OCI-LY3 (cell line): ENCODE measurements at regions not wholly inside any gene's neighbourhood (a gene's known extent, or its start where the extent isn't known, plus 50 kb on each side); places are given as distances from the start of the nearest gene placed in this dataset.

Experiments used
- CTCF ChIP-seq: fragments of 200-600, 300-600 bp; sonication (generic); IDR thresholded peaks from 2 replicates; pipeline ENCODE4 v1.5.1; 2014; ENCODE audit warnings: antibody characterized with exemption, low read length, low read depth
- EZH2phosphoT487 ChIP-seq: fragments of 200-600 bp; shearing (Covaris generic); IDR thresholded peaks from 2 replicates; pipeline ENCODE4 v1.6.1; 2018; ENCODE audit warnings: antibody characterized with exemption, mixed run types, low read depth

- no peak for TF ChIP-seq CTCF
- TF ChIP-seq EZH2phosphoT487 = no peak
These were observed 160.3 kb upstream of the NRP1 start for GRCh38 chr10:33494694-33495265.
